GM18508 (cell line): ENCODE measurements at regions not wholly inside any gene's neighbourhood (a gene's known extent, or its start where the extent isn't known, plus 50 kb on each side); places are given as distances from the start of the nearest gene placed in this dataset.
"Not testable (repeated sequence)": the region's sequence is repeated elsewhere in the genome, so short reads cannot be mapped to it uniquely, and the experiment has no call there.

Source experiments
- ATAC-seq: cut with Tn5 transposase; IDR thresholded peaks from one replicate; pipeline ENCODE4 v1.9.1; 2021; ENCODE audit warnings: moderate number of reproducible peaks; ENCODE audit not compliant: insufficient read depth, unreplicated experiment

- no peak for ATAC-seq
Measured at GRCh38 chr13:62131604-62132003, 716.0 kb upstream of the PCDH20 start.

- no peak for ATAC-seq
Measured at GRCh38 chr13:62130062-62130970, 714.7 kb upstream of the PCDH20 start.

- ATAC-seq = no peak
Measured at GRCh38 chr13:62129000-62129551, 713.4 kb upstream of the PCDH20 start.

- ATAC-seq = no peak
Measured at GRCh38 chr13:62126400-62126799, 710.8 kb upstream of the PCDH20 start.

DNA sequence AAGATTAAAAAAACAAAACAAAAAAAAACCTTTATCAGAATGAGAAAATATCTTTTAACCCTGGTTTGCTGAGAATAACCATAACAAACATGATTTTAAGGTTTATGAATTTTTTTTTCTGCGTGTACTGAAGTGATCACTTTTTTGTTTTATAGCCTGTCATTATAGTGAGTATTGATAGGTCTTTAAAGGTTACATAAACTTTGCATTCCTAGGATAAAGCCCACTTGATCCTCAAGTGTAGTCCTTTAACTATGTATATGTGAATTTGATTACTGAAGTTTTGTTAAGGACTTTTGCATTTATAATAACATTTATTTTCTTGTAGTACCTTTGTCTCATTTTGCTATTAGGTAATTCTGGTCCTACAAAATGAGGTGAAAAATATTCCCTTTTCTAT lies 709.8 kb upstream of the PCDH20 start:
- no peak for ATAC-seq

DNA sequence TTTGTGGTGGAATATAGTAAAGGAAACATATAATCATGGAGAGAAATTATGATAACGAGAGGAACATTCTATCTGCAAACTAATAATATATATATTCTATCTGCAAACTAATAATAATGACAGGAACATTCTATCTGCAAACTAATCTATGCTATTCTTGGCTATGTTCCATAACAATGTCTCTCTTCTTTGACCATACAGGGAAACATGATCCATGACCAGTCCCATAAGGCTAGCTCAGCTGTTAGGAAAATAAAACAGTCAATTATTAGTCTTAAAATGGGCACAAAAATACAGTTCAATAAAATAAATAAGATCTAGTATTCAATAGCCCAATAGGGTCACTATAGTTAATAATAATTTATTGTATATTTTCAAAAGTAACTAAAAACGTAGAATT lies 707.8 kb upstream of the PCDH20 start:
- ATAC-seq = no peak

GRCh38 chr13:62122434-62122833 lies 706.8 kb upstream of the PCDH20 start:
- ATAC-seq = no peak

DNA sequence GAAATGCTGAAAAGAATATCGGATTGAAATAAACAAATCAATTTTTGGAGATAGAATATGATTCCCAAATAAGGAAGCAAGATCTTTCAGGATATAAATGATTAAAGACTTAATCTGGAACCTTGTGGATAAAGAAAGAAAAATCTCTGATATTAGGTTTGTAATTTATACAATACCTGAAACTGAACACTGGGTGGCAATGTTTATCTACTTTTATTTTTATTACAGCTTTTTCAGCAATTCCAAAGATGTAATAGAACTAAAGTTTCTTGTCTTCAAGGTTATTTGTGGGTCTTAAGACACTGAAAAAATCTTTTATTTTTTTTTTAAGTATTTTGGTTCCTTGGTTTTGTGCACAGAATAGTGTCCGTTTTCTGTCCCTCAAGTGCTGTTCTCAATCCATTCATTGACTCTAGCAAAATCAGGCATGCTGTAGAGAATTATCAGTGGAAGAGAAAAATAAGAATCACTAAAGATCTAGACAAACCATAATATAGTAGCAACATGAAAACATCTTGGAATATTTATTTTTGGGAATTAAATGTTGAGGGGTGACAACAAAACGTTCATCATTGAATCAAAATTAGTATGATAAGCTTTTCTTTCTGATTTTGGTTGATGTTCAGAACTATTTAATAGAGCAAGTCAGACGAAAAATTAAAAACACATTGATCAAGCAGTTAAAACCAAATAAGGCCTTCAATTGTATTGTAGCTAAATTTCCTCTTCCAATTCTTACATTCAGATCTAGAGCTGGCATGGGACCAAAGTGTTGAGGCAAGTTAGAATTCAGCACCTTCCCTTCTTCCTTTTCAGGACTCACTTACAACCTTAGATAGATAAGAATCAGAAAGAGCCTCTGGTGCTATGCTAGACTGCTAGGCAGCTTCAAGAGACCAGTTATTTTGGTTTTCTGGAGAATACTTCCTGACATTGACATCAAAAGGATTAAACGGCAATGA lies 704.4 kb upstream of the PCDH20 start:
- ATAC-seq = no peak

GRCh38 chr13:62115831-62116230 lies 700.2 kb upstream of the PCDH20 start:
- ATAC-seq = no peak

- no peak for ATAC-seq
Measured at GRCh38 chr13:62113179-62113578, 697.5 kb upstream of the PCDH20 start.

GRCh38 chr13:62110079-62110478 lies 694.4 kb upstream of the PCDH20 start:
- no peak for ATAC-seq

DNA sequence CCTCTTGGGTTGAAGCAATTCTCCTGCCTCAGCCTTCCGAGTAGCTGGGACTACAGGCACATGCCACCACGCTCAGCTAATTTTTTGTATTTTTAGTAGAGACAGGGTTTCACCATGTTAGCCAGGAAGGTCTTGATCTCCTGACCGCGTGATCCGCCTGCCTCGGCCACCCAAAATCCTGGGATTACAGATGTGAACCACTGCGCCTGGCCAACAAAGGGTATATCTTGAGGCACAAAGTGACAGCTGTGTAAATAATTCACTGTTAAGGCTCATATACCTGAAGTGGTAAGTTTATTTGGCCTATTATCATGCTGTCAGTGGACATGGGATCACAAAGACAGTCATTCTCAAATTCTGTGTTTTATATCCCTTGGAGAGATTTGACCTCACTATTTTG lies 688.5 kb upstream of the PCDH20 start:
- ATAC-seq = not testable (repeated sequence)

DNA sequence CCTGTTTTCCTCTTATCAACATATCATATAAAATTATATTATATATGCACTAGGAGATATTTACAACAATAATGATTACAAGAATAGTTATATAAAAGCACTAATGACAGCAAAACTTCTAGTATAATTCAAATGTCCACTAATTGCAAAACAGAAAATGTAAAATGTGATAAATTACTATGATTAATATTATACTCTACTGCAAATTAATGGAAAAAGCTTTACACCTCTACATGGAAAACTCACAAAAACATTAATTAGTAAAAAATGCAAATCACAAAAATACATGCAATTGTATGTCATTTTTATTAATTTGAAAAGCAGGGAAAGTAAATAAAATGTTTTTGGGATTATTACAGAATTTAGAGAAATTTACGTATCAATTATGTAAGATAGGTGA lies 681.0 kb upstream of the PCDH20 start:
- no peak for ATAC-seq

- ATAC-seq = no peak
Measured at GRCh38 chr13:62094932-62095331, 679.3 kb upstream of the PCDH20 start.

- ATAC-seq = no peak
Measured at GRCh38 chr13:62093984-62094780, 678.5 kb upstream of the PCDH20 start.

- no peak for ATAC-seq
Measured at GRCh38 chr13:62092949-62093348, 677.3 kb upstream of the PCDH20 start.

DNA sequence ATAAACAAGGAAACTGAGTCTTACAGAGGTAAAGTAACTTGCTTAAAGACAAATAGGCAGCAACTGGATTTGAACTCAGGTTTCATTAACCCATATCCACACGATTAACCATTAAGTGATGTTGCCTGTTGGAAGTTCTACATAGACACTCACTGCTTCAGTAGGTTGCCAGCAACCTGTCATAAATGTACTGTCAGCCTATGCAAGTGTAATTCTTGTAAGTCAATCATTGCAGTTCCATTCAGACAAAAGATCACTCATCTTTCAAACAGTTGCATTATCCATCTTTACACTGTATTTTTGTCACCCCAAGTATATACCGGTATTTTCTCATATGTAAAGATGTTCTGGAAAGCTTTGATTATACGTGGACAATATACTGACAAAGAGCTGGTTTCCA lies 676.9 kb upstream of the PCDH20 start:
- no peak for ATAC-seq

GRCh38 chr13:62088165-62088564 lies 672.5 kb upstream of the PCDH20 start:
- no peak for ATAC-seq

DNA sequence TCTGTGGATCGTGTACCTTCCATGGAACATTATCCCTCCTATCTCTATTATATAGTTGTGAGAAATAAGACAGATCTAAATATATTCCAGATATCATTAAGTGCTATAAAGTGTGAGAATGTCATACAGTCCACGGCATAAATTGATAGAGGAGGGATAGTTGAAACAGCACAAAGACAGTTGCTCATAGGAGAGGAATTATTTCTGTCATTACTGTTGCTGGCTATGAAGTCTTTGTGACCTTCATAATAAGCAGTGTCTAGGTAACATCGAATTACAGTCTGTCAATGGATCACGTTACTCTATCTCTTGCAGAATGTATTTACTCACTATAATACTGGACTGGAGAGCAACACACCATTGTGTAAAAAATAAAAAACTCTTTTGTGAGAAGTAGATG lies 671.5 kb upstream of the PCDH20 start:
- ATAC-seq = no peak
